Left ventricle myocardium superior (tissue), 1 donor: ENCODE measurements at regions not wholly inside any gene's neighbourhood (a gene's known extent, or its start where the extent isn't known, plus 50 kb on each side); places are given as distances from the start of the nearest gene placed in this dataset.

Experiments
- ATAC-seq: fragments of 200-7000 bp; cut with Tn5 transposase; one replicate; pipeline ENCODE4 v1.9.1; 2020; ENCODE audit warnings: mild to moderate bottlenecking, moderate library complexity
- DNase-seq: peaks from one replicate; pipeline ENCODE4 v3.0.0-alpha.2; 2020
- intact Hi-C: fragments of 100-400 bp; cut with micrococcal nuclease; formaldehyde crosslinking; loops from one replicate; pipeline ENCODE4 v1.11.0; 2022
- donor health status: DM: no; HTN: yes; CAD: no; lungs with severe emphysema.

GRCh38 chr1:193769651-193770050, 583.2 kb upstream of the B3GALT2 start:
- no peak for ATAC-seq
- intact Hi-C loops: no loop called here
- no peak for DNase-seq

- intact Hi-C loops: no loop called here
- DNase-seq (no peak), ATAC-seq (no peak)
These were observed 581.5 kb upstream of the B3GALT2 start for GRCh38 chr1:193767886-193768285.

GRCh38 chr1:193766329-193766728, 579.9 kb upstream of the B3GALT2 start:
- intact Hi-C loops: no loop called here
- peak; percentile 51 for ATAC-seq
- no peak for DNase-seq

- no peak for ATAC-seq
- intact Hi-C loops: no loop called here
- DNase-seq: no peak
These were observed 576.9 kb upstream of the B3GALT2 start for GRCh38 chr1:193763266-193763665.

- intact Hi-C loops: no loop called here
- peak; percentile 72 for ATAC-seq
- no peak for DNase-seq
These were observed 575.8 kb upstream of the B3GALT2 start for GRCh38 chr1:193762236-193762635.

- intact Hi-C loops: no loop called here
- no peak for ATAC-seq
- no peak for DNase-seq
These were observed 569.0 kb upstream of the B3GALT2 start for GRCh38 chr1:193755441-193755840.

- DNase-seq (no peak), ATAC-seq (no peak)
- intact Hi-C loops: no loop called here
These were observed 568.5 kb upstream of the B3GALT2 start for GRCh38 chr1:193754732-193755427.

GRCh38 chr1:193754151-193754550, 567.7 kb upstream of the B3GALT2 start:
- intact Hi-C loops: no loop called here
- no peak for DNase-seq
- no peak for ATAC-seq

GRCh38 chr1:193753038-193753756, 566.8 kb upstream of the B3GALT2 start:
- no peak for ATAC-seq
- intact Hi-C loops: no loop called here

GRCh38 chr1:193749868-193750267, 563.5 kb upstream of the B3GALT2 start:
- intact Hi-C loops: no loop called here
- ATAC-seq: no peak
- no peak for DNase-seq

More at GRCh38 chr1:193753038-193753756, 566.8 kb upstream of the B3GALT2 start:
- DNase-seq: no peak

GRCh38 chr1:193747579-193747978, 561.2 kb upstream of the B3GALT2 start:
- ATAC-seq (no peak), DNase-seq (no peak)
- intact Hi-C loops: no loop called here

GRCh38 chr1:193741228-193741627, 554.8 kb upstream of the B3GALT2 start:
- no peak for ATAC-seq
- DNase-seq: no peak
- intact Hi-C loops: no loop called here

- ATAC-seq (no peak), DNase-seq (no peak)
- intact Hi-C loops: no loop called here
These were observed 554.3 kb upstream of the B3GALT2 start for GRCh38 chr1:193740762-193741161.

- intact Hi-C loops: no loop called here
- peak; percentile 74 for ATAC-seq
- DNase-seq: no peak
These were observed 550.1 kb upstream of the B3GALT2 start for GRCh38 chr1:193736507-193736906.

- intact Hi-C loops: no loop called here
- no peak for DNase-seq
- ATAC-seq: no peak
These were observed 547.3 kb upstream of the B3GALT2 start for GRCh38 chr1:193733674-193734073.

- intact Hi-C loops: no loop called here
- DNase-seq: no peak
- ATAC-seq: no peak
These were observed 543.6 kb upstream of the B3GALT2 start for GRCh38 chr1:193730017-193730416.

- intact Hi-C loops: no loop called here
- DNase-seq (no peak), ATAC-seq (no peak)
These were observed 543.0 kb upstream of the B3GALT2 start for GRCh38 chr1:193729429-193729828.

- no peak for DNase-seq
- no peak for ATAC-seq
- intact Hi-C loops: no loop called here
These were observed 541.4 kb upstream of the B3GALT2 start for GRCh38 chr1:193727850-193728249.

GRCh38 chr1:193726722-193727121, 540.3 kb upstream of the B3GALT2 start:
- DNase-seq: no peak
- ATAC-seq: no peak
- intact Hi-C loops: no loop called here

- DNase-seq: no peak
- ATAC-seq: no peak
- intact Hi-C loops: no loop called here
These were observed 526.0 kb upstream of the B3GALT2 start for GRCh38 chr1:193712392-193712791.

GRCh38 chr1:193709607-193710006, 523.2 kb upstream of the B3GALT2 start:
- intact Hi-C loops: no loop called here
- DNase-seq (no peak), ATAC-seq (no peak)
